SK-N-SH (cell line): ENCODE measurements at regions not wholly inside any gene's neighbourhood (a gene's known extent, or its start where the extent isn't known, plus 50 kb on each side); places are given as distances from the start of the nearest gene placed in this dataset.

Experiments
- CTCF ChIP-seq: fragments of 200-600 bp; sonication (generic); IDR thresholded peaks from 2 replicates; pipeline ENCODE4 v1.6.1; 2017; ENCODE audit warnings: antibody characterized with exemption, mild to moderate bottlenecking, moderate library complexity
- EP300 ChIP-seq, 2 experiments: IDR thresholded peaks; 2 replicates each; pipeline versions ENCODE4 v1.4.0 to v1.6.1; 2012; ENCODE audit warnings: borderline replicate concordance in 1 of 2, low read depth in 1 of 2, low read length in 1 of 2

- TF ChIP-seq CTCF (no peak), EP300 (IDR thresholded peaks at IDR 0.05; ENCODE audit: borderline replicate concordance in 1 of 2, low read depth in 1 of 2, low read length in 1 of 2) (no peak)
Measured at GRCh38 chr5:36494028-36494427, 112.4 kb upstream of the SLC1A3 start.
